G401.6 (cell line): ENCODE measurements at regions not wholly inside any gene's neighbourhood (a gene's known extent, or its start where the extent isn't known, plus 50 kb on each side); places are given as distances from the start of the nearest gene placed in this dataset.
"Not testable (repeated sequence)": the region's sequence is repeated elsewhere in the genome, so short reads cannot be mapped to it uniquely, and the experiment has no call there.

Experiments used
- FAIRE-seq: peaks from 2 replicates; lab custom pipeline; 2012; peaks lifted over from hg19 to GRCh38; lab: Jason Lieb, UNC

GRCh38 chr2:184993746-184994145 is 395.4 kb downstream of the ZNF804A start:
- FAIRE-seq = no peak

- FAIRE-seq = no peak
Measured at GRCh38 chr2:185006481-185006880, 408.2 kb downstream of the ZNF804A start.

- no peak for FAIRE-seq
Measured at GRCh38 chr2:185012643-185013042, 414.3 kb downstream of the ZNF804A start.

GRCh38 chr2:185014076-185014475 is 415.7 kb downstream of the ZNF804A start:
- no peak for FAIRE-seq

GRCh38 chr2:185025891-185026290 is 427.6 kb downstream of the ZNF804A start:
- FAIRE-seq = not testable (repeated sequence)

GRCh38 chr2:185035906-185036305 is 437.6 kb downstream of the ZNF804A start:
- FAIRE-seq = no peak

- no peak for FAIRE-seq
Measured at GRCh38 chr2:185044323-185044874, 446.1 kb downstream of the ZNF804A start.

- FAIRE-seq = no peak
Measured at GRCh38 chr2:185050804-185051203, 452.5 kb downstream of the ZNF804A start.

- FAIRE-seq = no peak
Measured at GRCh38 chr2:185063761-185064160, 465.4 kb downstream of the ZNF804A start.

- FAIRE-seq = no peak
Measured at GRCh38 chr2:185066128-185066527, 467.8 kb downstream of the ZNF804A start.

- no peak for FAIRE-seq
Measured at GRCh38 chr2:185069107-185069506, 470.8 kb downstream of the ZNF804A start.

GRCh38 chr2:185074156-185074555 is 475.8 kb downstream of the ZNF804A start:
- FAIRE-seq = no peak

GRCh38 chr2:185082749-185083148 is 484.4 kb downstream of the ZNF804A start:
- no peak for FAIRE-seq

- FAIRE-seq = no peak
Measured at GRCh38 chr2:185108588-185108987, 510.3 kb downstream of the ZNF804A start.

- FAIRE-seq = no peak
Measured at GRCh38 chr2:185127412-185127811, 529.1 kb downstream of the ZNF804A start.

GRCh38 chr2:185128346-185128745 is 530.0 kb downstream of the ZNF804A start:
- FAIRE-seq = no peak

- FAIRE-seq = no peak
Measured at GRCh38 chr2:185128996-185129395, 530.7 kb downstream of the ZNF804A start.

- FAIRE-seq = no peak
Measured at GRCh38 chr2:185130685-185131084, 532.4 kb downstream of the ZNF804A start.

- FAIRE-seq = no peak
Measured at GRCh38 chr2:185132501-185133041, 534.2 kb downstream of the ZNF804A start.

- no peak for FAIRE-seq
Measured at GRCh38 chr2:185137700-185138099, 539.4 kb downstream of the ZNF804A start.

GRCh38 chr2:185142677-185143076 is 544.3 kb downstream of the ZNF804A start:
- FAIRE-seq = no peak

GRCh38 chr2:185144159-185144919 is 546.0 kb downstream of the ZNF804A start:
- FAIRE-seq = no peak

- no peak for FAIRE-seq
Measured at GRCh38 chr2:185145316-185146121, 547.2 kb downstream of the ZNF804A start.
